GM12878 (cell line): ENCODE measurements at regions not wholly inside any gene's neighbourhood (a gene's known extent, or its start where the extent isn't known, plus 50 kb on each side); places are given as distances from the start of the nearest gene placed in this dataset.

Experiments used
- ATAC-seq: fragments of 200-7000 bp; cut with Tn5 transposase; 3 replicates; pipeline ENCODE4 v1.9.1; 2020; ENCODE audit warnings: mild to moderate bottlenecking, moderate library complexity
- BruUV-seq: library from RNA; stranded (reverse); fragments of 400-500 nt; replicated peaks from 2 replicates; lab custom pipeline; 2021; lab: Mats Ljungman, UMichigan
- CTCF ChIA-PET: fragments of 300-600 bp; sonication (Branson Sonifier 250); formaldehyde crosslinking; extraction: SDS; loops from one replicate; lab custom pipeline; 2021; ENCODE audit warnings: inconsistent platforms; lab: Yijun Ruan, JAX
- POLR2A ChIA-PET: fragments of 350-600 bp; formaldehyde crosslinking; extraction: SDS; loops from one replicate; lab custom pipeline; 2021; ENCODE audit warnings: inconsistent platforms; lab: Charles Lee
- RAD21 ChIA-PET: fragments of 300-600 bp; sonication (Branson Sonifier 250); formaldehyde crosslinking; loops from one replicate; lab custom pipeline; 2023; ENCODE audit warnings: antibody characterized with exemption; ENCODE audit not compliant: unreplicated experiment; lab: Charles Lee
- SMC1A ChIA-PET: fragments of 300-600 bp; sonication (Branson Sonifier 250); formaldehyde crosslinking; loops from one replicate; lab custom pipeline; 2023; ENCODE audit not compliant: unreplicated experiment, uncharacterized antibody; lab: Charles Lee
- DNase-seq: peaks from one replicate; pipeline ENCODE4 v3.0.0-alpha.2; 2011; ENCODE audit warnings: low read depth, low spot score
- FAIRE-seq: peaks from 3 replicates; lab custom pipeline; 2011; peaks lifted over from hg19 to GRCh38; lab: Jason Lieb, UNC
- H2AFZ ChIP-seq: 2 replicates; pipeline ENCODE4 v1.6.0; 2011; ENCODE audit warnings: low read depth, low read length, control low read depth; ENCODE audit not compliant: control insufficient read depth
- H3K27ac ChIP-seq: 2 replicates; pipeline ENCODE4 v1.5.1; 2011; ENCODE audit warnings: control low read depth; ENCODE audit not compliant: control insufficient read depth, insufficient read depth
- H3K27me3 ChIP-seq, 2 experiments: replicated peaks in 1 of 2; 2 replicates each; pipeline versions ENCODE4 v1.6.0 to v1.6.1; 2011; ENCODE audit warnings: low read length in 1 of 2; ENCODE audit not compliant: control insufficient read depth in 2 of 2, insufficient read depth in 2 of 2
- H3K36me3 ChIP-seq, 2 experiments: 2 replicates each; pipeline ENCODE4 v1.5.1; 2011; ENCODE audit warnings: low read length in 1 of 2; ENCODE audit not compliant: control insufficient read depth in 2 of 2, insufficient read depth in 2 of 2
- H3K4me1 ChIP-seq: 2 replicates; pipeline ENCODE4 v1.6.1; 2011; ENCODE audit warnings: mild to moderate bottlenecking, low read length, moderate library complexity, mixed read lengths; ENCODE audit not compliant: control insufficient read depth, insufficient read depth
- H3K4me2 ChIP-seq: 2 replicates; pipeline ENCODE4 v1.6.0; 2011; ENCODE audit warnings: control low read depth; ENCODE audit not compliant: control insufficient read depth, insufficient read depth
- H3K4me3 ChIP-seq: fragments of 200-600 bp; sonication (generic); 2 replicates; pipeline ENCODE4 v1.5.1; 2016
- H3K79me2 ChIP-seq: 2 replicates; pipeline ENCODE4 v1.6.0; 2011; ENCODE audit warnings: low read length; ENCODE audit not compliant: control insufficient read depth, insufficient read depth
- H3K9ac ChIP-seq: 2 replicates; pipeline ENCODE4 v1.8.0; 2011; ENCODE audit warnings: low read length, control low read depth, mixed read lengths; ENCODE audit not compliant: control insufficient read depth, insufficient read depth
- H3K9me3 ChIP-seq: replicated peaks from 3 replicates; pipeline ENCODE4 v1.5.1; 2011; ENCODE audit warnings: mild to moderate bottlenecking, low read length; ENCODE audit not compliant: control insufficient read depth, insufficient read depth
- H4K20me1 ChIP-seq: 2 replicates; pipeline ENCODE4 v1.6.0; 2011; ENCODE audit not compliant: control insufficient read depth, insufficient read depth
- BCL11A ChIP-seq: IDR thresholded peaks from 2 replicates; pipeline ENCODE4 v1.6.1; 2011; ENCODE audit warnings: low read depth, low read length
- BRCA1 ChIP-seq: IDR thresholded peaks from 2 replicates; pipeline ENCODE4 v1.6.1; 2011; ENCODE audit warnings: low read depth, low read length, improper control_type of control experiment
- CBX5 ChIP-seq: sonication (generic); IDR thresholded peaks from 2 replicates; pipeline ENCODE4 v1.6.1; 2016; ENCODE audit warnings: low read depth, moderate library complexity, mild to moderate bottlenecking, inconsistent platforms
- CREM ChIP-seq: IDR thresholded peaks from 2 replicates; pipeline ENCODE4 v1.6.1; 2014; ENCODE audit warnings: antibody characterized with exemption, low read depth
- HDAC6 ChIP-seq: fragments of 200-600 bp; sonication (generic); IDR thresholded peaks from one replicate; pipeline ENCODE4 v1.8.0; 2017; ENCODE audit warnings: antibody characterized with exemption; ENCODE audit not compliant: unreplicated experiment
- IRF4 ChIP-seq: IDR thresholded peaks from 2 replicates; pipeline ENCODE4 v1.6.1; 2011; ENCODE audit warnings: low read depth, low read length
- SREBF1 ChIP-seq: IDR thresholded peaks from 2 replicates; pipeline ENCODE4 v1.6.1; 2012; ENCODE audit warnings: mild to moderate bottlenecking, low read length
- SREBF2 ChIP-seq: IDR thresholded peaks from 2 replicates; pipeline ENCODE4 v1.6.1; 2012; ENCODE audit warnings: mild to moderate bottlenecking, low read length
- SRF ChIP-seq, 2 experiments: IDR thresholded peaks; 2 replicates each; pipeline ENCODE4 v1.6.1; 2011; ENCODE audit warnings: low read depth in 2 of 2, low read length in 2 of 2, mild to moderate bottlenecking in 1 of 2, moderate library complexity in 1 of 2
- SUZ12 ChIP-seq: fragments of 200-600 bp; sonication (generic); IDR thresholded peaks from one replicate; pipeline ENCODE4 v1.6.1; 2018; ENCODE audit warnings: antibody characterized with exemption, mild to moderate bottlenecking; ENCODE audit not compliant: unreplicated experiment
- WGBS: methylation state at CpG from one replicate; pipeline ENCODE4 v1.1.6; 2016; ENCODE audit warnings: low lambda C conversion rate; ENCODE audit not compliant: insufficient replicate concordance, insufficient coverage; ENCODE audit errors: missing lambda C conversion rate; 5-methylcytosine and 5-hydroxymethylcytosine counted together
- in situ Hi-C: fragments of 300-500 bp; cut with MboI; formaldehyde crosslinking; loops from 9 replicates; pipeline ENCODE4 v1.14.3; 2018; ENCODE audit warnings: mixed read lengths
- intact Hi-C: fragments of 100-400 bp; cut with micrococcal nuclease; formaldehyde crosslinking; loops from one replicate; pipeline ENCODE4 v1.14.2; 2022; ENCODE audit not compliant: unreplicated experiment

DNA sequence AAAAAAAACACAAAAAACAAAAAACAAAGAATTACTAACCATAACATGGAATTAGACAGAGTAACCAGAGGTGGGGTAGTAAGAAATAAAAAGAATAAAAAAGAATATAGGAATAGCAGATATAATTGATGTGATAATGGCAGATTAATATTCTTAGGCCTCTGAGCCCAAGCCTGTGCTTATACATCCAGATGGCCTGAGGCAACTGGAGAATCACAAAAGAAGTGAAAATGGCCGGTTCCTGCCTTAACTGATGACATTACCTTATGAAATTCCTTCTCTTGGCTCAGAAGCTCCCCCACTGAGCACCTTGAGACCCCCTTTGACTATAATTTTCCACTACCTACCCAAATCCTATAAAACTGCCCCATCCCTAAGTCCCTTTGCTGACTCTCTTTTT is 95.1 kb upstream of the MSH6 start:
- WGBS, result 91% methylated on average over 1 of the region's 1 CpG
- Histone ChIP-seq H3K4me1 (peaks cover 17% of the 10 kb centered on the region), H3K4me3 (no peak overlapping the region), H3K9me3 (peaks cover 10% of the 10 kb centered on the region; the same call in 2 of the 3 replicates), H3K4me2 (no peak overlapping the region), H4K20me1 (no peaks in the 10 kb centered on the region), H3K9ac (no peak overlapping the region), H3K27ac (no peak overlapping the region), H2AFZ (no peak overlapping the region), H3K36me3 (no peaks in the 10 kb centered on the region), H3K79me2 (no peaks in the 10 kb centered on the region), H3K27me3 (no peaks in the 10 kb centered on the region)
- SMC1A ChIA-PET, result no interaction called here
- intact Hi-C loops, result no loop called here
- FAIRE-seq (no peak), DNase-seq (no peak), ATAC-seq (no peak)
- TF ChIP-seq SREBF1 (no peak), CBX5 (peak; percentile 92)
- BruUV-seq, result no TSS peak
- POLR2A ChIA-PET, result no interaction called here
- RAD21 ChIA-PET, result no interaction called here
- in situ Hi-C loops, result no loop called here
- CTCF ChIA-PET, result interaction anchor here (0.9 to 2.1 kb wide), 2 partner anchors 14 to 80 kb away, joined by 3 to 9 read pairs; no protein-coding TSS in a partner anchor

DNA sequence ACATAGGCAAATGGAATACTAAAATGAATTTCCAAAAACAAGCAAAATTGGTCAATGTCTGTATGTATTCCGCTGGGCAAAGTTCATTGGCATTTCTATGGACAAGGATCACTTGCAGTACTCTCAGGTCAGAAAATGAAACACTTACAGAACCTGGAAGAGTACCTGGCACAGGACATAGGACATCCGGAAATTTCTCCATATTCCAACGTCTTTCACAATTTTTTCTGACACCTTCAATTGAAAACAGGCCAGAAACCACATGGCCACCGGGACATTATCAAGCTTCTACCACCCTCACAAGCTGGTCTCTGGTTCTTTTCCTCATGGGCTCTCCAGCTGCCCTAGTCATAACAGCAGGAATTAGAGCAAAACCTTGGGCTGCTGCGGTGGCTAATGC is 96.9 kb upstream of the MSH6 start:
- intact Hi-C loops, result no loop called here
- RAD21 ChIA-PET, result no interaction called here
- Histone ChIP-seq H3K9me3 (peaks cover 10% of the 10 kb centered on the region; the same call in 2 of the 3 replicates), H3K4me3 (no peak overlapping the region), H3K9ac (no peak overlapping the region), H3K79me2 (no peaks in the 10 kb centered on the region), H3K4me2 (no peak overlapping the region), H3K27me3 (no peaks in the 10 kb centered on the region), H4K20me1 (no peaks in the 10 kb centered on the region), H3K4me1 (peaks cover 17% of the 10 kb centered on the region), H3K36me3 (no peaks in the 10 kb centered on the region), H3K27ac (no peak overlapping the region), H2AFZ (no peak overlapping the region)
- POLR2A ChIA-PET, result interaction anchor here (0.6 kb wide), 1 partner anchor 302 kb away, joined by 4 read pairs; no protein-coding TSS in a partner anchor
- ATAC-seq (no peak), DNase-seq (no peak), FAIRE-seq (no peak)
- CTCF ChIA-PET, result no interaction called here
- in situ Hi-C loops, result no loop called here
- no peak for TF ChIP-seq HDAC6
- TF ChIP-seq CREM, result no peak
- TF ChIP-seq IRF4, result no peak
- no peak for TF ChIP-seq BCL11A
- no peak for TF ChIP-seq SUZ12
- TF ChIP-seq SREBF2, result no peak
- no peak for TF ChIP-seq BRCA1
- no peak for TF ChIP-seq SRF (IDR thresholded peaks at IDR 0.05; ENCODE audit: low read depth in 2 of 2, low read length in 2 of 2)
- no TSS peak for BruUV-seq
- 95% methylated on average over 5 of the region's 5 CpGs for WGBS
- SMC1A ChIA-PET, result no interaction called here
